GM12891 (cell line): ENCODE measurements at regions not wholly inside any gene's neighbourhood (a gene's known extent, or its start where the extent isn't known, plus 50 kb on each side); places are given as distances from the start of the nearest gene placed in this dataset.

ENCODE experiments used
- PAX5 ChIP-seq: IDR thresholded peaks from 2 replicates; pipeline ENCODE4 v1.6.1; 2011; ENCODE audit warnings: low read length, moderate library complexity, mild to moderate bottlenecking; ENCODE audit not compliant: insufficient read depth, severe bottlenecking
- POLR2A ChIP-seq: IDR thresholded peaks from 2 replicates; pipeline ENCODE4 v1.6.1; 2011; ENCODE audit warnings: low read depth, low read length, control low read depth
- POLR2AphosphoS5 ChIP-seq: IDR thresholded peaks from 2 replicates; pipeline ENCODE4 v1.6.1; 2011; ENCODE audit warnings: low read depth, low read length, control low read depth
- POU2F2 ChIP-seq: IDR thresholded peaks from 2 replicates; pipeline ENCODE4 v1.6.1; 2011; ENCODE audit warnings: low read depth, mild to moderate bottlenecking, control low read depth, low read length, moderate library complexity
- SPI1 ChIP-seq: IDR thresholded peaks from 2 replicates; pipeline ENCODE4 v1.6.1; 2011; ENCODE audit warnings: low read depth, low read length, control low read depth
- TAF1 ChIP-seq: IDR thresholded peaks from 2 replicates; pipeline ENCODE4 v1.6.1; 2011; ENCODE audit warnings: low read depth, low read length, control low read depth

DNA sequence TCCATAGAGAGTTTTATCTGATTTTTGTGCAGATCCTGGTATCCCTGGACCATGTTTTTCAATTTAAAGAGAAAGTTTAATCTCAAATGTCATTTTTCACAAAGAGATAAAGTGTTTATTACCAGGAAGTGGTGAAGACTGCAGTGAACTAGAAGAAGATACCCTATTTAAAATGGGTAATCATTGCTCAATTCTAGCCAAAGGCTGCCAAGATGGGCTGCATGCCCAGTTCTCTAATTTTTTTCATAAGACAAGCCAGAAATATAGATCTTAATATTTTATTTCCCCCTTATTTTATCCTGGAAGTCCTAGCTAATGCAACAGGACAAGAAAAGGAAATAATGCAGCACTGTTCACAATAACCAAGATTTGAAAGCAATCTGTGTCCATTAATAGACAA is 343.5 kb downstream of the PCNX1 start:
- TF ChIP-seq POLR2A = no peak
- no peak for TF ChIP-seq POLR2AphosphoS5
- no peak for TF ChIP-seq TAF1
- TF ChIP-seq SPI1 = no peak
- TF ChIP-seq PAX5 = no peak
- TF ChIP-seq POU2F2 = no peak
